ENCODE measurements at regions not wholly inside any gene's neighbourhood (a gene's known extent, or its start where the extent isn't known, plus 50 kb on each side); places are given as distances from the start of the nearest gene placed in this dataset.

DNA sequence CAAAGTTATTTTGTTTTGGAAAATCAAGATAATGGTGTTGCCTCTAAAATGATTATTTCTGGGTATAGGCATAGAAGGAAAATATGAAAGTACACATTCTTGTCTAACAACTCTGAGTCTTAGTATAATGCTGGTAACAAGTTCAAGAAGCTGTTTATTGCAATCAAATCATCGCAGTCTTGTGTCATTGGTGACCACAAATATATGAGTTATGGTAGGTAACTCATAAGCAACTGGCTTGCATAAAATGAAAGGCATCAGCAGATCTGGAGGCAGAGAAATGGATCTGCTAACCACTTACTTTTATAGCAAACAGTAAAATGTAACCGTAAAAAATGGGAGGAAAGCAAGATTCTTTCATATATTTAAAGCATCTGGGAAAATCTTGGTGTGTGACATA lies 156.2 kb upstream of the TCF4 start:
- 96% methylated on average over 2 of the region's 2 CpGs for WGBS
- Histone ChIP-seq H3K9me3 (no peaks in the 10 kb centered on the region), H3K4me1 (no peaks in the 10 kb centered on the region)

DNA sequence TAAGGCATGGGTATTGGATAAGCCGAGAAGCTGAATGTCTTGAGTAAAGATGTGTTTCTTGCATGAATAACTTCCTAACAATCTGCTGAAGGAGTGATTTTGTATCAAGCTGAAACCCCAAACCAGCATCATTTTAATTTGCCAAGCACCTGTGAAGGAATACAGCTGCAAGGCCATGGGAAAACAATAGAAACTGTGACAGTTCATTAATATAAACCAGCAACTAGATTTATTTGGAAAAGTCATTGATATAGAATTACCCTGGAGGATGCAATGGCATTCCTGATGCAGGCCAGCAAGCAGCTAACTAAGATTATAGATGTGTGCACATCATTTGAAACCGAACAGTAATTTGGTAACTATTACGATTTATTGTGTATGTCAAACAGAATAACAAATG lies 155.7 kb upstream of the TCF4 start:
- Histone ChIP-seq H3K4me3 (no peak overlapping the region), H3K4me1 (no peaks in the 10 kb centered on the region), H3K27ac (replicated peaks in 1 of 4) (no peak overlapping the region), H3K9me3 (no peaks in the 10 kb centered on the region), H3K36me3 (no peaks in the 10 kb centered on the region), H3K27me3 (no peaks in the 10 kb centered on the region)
- TF ChIP-seq POLR2AphosphoS5 (IDR thresholded peaks at IDR 0.05) (no peak), EP300 (IDR thresholded peaks at IDR 0.05) (no peak)
- intact Hi-C loops (cut with DNase I): no loop called here
- no peak for DNase-seq (ENCODE audit: extremely low spot score)
- WGBS: 88% methylated on average over 3 of the region's 3 CpGs

More for the DNA sequence above, 156.2 kb upstream of the TCF4 start:
- intact Hi-C loops (cut with DNase I): no loop called here
- TF ChIP-seq EP300 (IDR thresholded peaks at IDR 0.05) (no peak), POLR2A (IDR thresholded peaks at IDR 0.05; ENCODE audit: low read depth) (no peak), POLR2AphosphoS5 (IDR thresholded peaks at IDR 0.05) (no peak)
- TF ChIP-seq, protein P1, sequence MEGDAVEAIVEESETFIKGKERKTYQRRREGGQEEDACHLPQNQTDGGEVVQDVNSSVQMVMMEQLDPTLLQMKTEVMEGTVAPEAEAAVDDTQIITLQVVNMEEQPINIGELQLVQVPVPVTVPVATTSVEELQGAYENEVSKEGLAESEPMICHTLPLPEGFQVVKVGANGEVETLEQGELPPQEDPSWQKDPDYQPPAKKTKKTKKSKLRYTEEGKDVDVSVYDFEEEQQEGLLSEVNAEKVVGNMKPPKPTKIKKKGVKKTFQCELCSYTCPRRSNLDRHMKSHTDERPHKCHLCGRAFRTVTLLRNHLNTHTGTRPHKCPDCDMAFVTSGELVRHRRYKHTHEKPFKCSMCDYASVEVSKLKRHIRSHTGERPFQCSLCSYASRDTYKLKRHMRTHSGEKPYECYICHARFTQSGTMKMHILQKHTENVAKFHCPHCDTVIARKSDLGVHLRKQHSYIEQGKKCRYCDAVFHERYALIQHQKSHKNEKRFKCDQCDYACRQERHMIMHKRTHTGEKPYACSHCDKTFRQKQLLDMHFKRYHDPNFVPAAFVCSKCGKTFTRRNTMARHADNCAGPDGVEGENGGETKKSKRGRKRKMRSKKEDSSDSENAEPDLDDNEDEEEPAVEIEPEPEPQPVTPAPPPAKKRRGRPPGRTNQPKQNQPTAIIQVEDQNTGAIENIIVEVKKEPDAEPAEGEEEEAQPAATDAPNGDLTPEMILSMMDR (IDR thresholded peaks at IDR 0.05): no peak
- DNase-seq (ENCODE audit: extremely low spot score): no peak
- Histone ChIP-seq H3K4me3 (no peak overlapping the region), H3K27me3 (no peaks in the 10 kb centered on the region), H3K27ac (replicated peaks in 1 of 4) (no peak overlapping the region), H3K36me3 (no peaks in the 10 kb centered on the region)

DNA sequence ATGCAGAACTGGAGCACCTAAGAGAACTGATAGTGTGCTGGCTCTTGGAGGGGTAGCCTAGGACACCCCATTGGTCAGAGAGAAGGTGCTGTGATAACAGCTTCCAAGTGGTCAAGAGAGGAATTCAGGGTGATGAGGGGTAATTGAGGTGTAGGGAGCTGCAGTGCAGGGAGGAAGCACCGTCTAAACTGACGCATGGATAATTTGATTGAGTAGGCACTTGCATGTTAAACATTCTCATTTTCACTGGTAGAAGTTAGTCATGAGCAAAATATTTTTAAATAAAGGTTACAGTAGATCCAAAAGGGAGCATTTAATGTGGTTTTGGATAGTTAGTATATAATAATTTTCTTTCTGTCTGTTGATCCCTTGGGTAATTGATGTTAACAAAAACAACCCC lies 155.1 kb upstream of the TCF4 start:
- intact Hi-C loops (cut with DNase I): no loop called here
- TF ChIP-seq, protein P1 (IDR thresholded peaks at IDR 0.05): no peak
- TF ChIP-seq POLR2A (IDR thresholded peaks at IDR 0.05; ENCODE audit: low read depth) (no peak), POLR2AphosphoS5 (IDR thresholded peaks at IDR 0.05) (no peak), EP300 (IDR thresholded peaks at IDR 0.05) (no peak)

DNA sequence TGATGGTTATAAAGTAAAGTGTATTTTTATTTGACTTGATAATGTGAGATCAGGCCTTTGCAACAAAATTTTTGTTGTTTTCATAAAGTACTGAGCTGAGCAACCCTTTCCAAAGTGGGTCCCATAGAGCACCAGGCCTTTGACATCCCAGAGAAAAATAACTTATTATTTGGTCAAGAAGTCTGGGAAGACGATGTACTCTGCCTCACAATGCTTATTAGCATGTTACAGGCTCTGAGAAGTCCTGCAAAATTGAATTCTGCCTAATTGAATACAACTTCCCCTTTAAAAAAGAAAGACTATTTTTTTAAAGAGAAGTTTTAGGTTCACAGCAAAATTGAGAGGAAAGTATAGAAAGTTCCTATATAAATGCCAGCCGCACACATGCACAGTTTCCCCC lies 151.5 kb upstream of the TCF4 start:
- Histone ChIP-seq H3K27me3 (no peaks in the 10 kb centered on the region), H3K27ac (replicated peaks in 1 of 4) (no peak overlapping the region), H3K36me3 (no peaks in the 10 kb centered on the region), H3K9me3 (no peaks in the 10 kb centered on the region), H3K4me1 (no peaks in the 10 kb centered on the region), H3K4me3 (no peak overlapping the region)
- 41% methylated on average over 2 of the region's 2 CpGs for WGBS
- no peak for DNase-seq (ENCODE audit: extremely low spot score)
- intact Hi-C loops (cut with DNase I): no loop called here
- TF ChIP-seq POLR2A (IDR thresholded peaks at IDR 0.05; ENCODE audit: low read depth) (no peak), EP300 (IDR thresholded peaks at IDR 0.05) (no peak), POLR2AphosphoS5 (IDR thresholded peaks at IDR 0.05) (no peak)
- TF ChIP-seq, protein P1 (IDR thresholded peaks at IDR 0.05): no peak

More for the DNA sequence above, 155.1 kb upstream of the TCF4 start:
- H3K27me3 ChIP-seq: no peaks in the 10 kb centered on the region
- H3K36me3 ChIP-seq: no peaks in the 10 kb centered on the region
- no peak overlapping the region for H3K4me3 ChIP-seq
- no peaks in the 10 kb centered on the region for H3K9me3 ChIP-seq
- 79% methylated on average over 2 of the region's 2 CpGs for WGBS
- H3K27ac ChIP-seq (replicated peaks in 1 of 4): no peak overlapping the region
- DNase-seq (ENCODE audit: extremely low spot score): no peak
- no peaks in the 10 kb centered on the region for H3K4me1 ChIP-seq

DNA sequence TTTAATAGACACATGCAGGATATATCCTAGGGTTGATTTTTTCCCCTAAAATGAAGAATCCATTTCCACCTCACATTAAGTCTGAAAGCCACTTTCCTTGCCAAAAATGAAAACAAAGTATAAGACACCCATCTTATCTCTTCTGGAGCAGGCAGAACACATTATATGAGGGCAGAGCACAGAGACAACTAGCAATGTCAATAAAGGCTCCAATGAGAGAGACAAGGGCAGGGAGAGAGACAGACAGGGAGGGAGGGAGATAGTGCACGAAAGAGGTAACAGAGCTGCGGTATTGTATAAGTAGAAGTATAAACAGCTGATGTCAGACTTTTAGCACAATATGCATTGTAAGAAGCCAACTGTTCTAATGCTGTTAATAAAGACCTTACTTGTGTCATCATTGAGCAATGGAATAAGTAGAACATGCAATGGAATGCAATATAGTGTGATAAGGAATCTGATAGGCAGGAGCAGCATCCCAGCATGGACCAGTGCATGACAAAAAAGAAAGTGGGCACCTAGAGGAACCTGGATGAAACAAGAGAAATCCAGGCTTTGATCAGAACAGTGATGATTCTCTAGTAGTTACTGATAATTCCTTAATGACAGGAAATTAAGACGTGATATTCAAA lies 150.6 kb upstream of the TCF4 start:
- Histone ChIP-seq H3K9me3 (no peaks in the 10 kb centered on the region), H3K27ac (replicated peaks in 1 of 4) (no peak overlapping the region), H3K4me3 (no peak overlapping the region), H3K4me1 (no peaks in the 10 kb centered on the region), H3K36me3 (no peaks in the 10 kb centered on the region), H3K27me3 (no peaks in the 10 kb centered on the region)
- no peak for DNase-seq (ENCODE audit: extremely low spot score)
- 79% methylated on average over 3 of the region's 3 CpGs for WGBS
- no peak for TF ChIP-seq EP300 (IDR thresholded peaks at IDR 0.05)
- no peak for TF ChIP-seq POLR2AphosphoS5 (IDR thresholded peaks at IDR 0.05)
- intact Hi-C loops (cut with DNase I): no loop called here
